HG03354 (cell line): ENCODE measurements at regions not wholly inside any gene's neighbourhood (a gene's known extent, or its start where the extent isn't known, plus 50 kb on each side); places are given as distances from the start of the nearest gene placed in this dataset.
"Not testable (repeated sequence)": the region's sequence is repeated elsewhere in the genome, so short reads cannot be mapped to it uniquely, and the experiment has no call there.

Source experiments
- ATAC-seq: cut with Tn5 transposase; IDR thresholded peaks from one replicate; pipeline ENCODE4 v1.9.1; 2021; ENCODE audit warnings: mild to moderate bottlenecking; ENCODE audit not compliant: unreplicated experiment, poor library complexity, severe bottlenecking

DNA sequence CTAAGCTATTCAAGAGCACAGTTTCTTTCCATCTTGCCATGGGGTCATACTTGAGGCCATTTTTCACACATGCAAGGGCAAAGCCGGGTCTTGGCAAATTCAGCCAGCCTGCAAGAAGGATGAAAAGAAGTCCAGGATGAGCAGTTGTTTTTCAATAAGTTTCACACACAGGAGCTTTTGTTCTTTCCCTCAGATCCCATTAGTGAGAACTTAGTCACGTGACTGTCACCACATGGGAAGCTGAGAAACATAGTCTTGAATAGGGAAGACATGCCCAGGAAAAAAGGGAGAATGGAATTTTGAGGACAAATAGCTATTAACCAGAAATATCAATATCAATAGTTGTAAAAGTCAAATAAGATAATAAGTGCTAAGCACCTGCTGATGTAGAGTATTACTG is 137.7 kb downstream of the AHR start:
- ATAC-seq = no peak

DNA sequence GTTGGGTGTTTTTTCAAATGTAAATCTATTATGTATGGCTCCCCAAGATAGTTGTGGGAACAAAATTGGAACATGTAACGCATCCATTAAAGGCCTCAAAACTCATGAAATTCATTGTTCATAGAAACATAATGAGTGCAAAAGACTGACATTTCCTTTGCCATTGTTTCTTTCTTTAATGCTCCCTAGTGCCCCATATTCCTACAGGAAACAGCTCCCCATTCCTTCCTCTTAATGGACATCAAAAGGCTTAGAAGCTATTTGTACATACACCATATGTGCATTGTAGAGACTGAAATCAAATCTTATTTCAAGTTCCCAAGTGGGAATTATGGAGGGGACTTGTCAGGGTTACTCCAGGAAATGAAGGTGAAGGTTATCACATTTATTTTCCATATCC is 139.1 kb downstream of the AHR start:
- ATAC-seq = no peak

DNA sequence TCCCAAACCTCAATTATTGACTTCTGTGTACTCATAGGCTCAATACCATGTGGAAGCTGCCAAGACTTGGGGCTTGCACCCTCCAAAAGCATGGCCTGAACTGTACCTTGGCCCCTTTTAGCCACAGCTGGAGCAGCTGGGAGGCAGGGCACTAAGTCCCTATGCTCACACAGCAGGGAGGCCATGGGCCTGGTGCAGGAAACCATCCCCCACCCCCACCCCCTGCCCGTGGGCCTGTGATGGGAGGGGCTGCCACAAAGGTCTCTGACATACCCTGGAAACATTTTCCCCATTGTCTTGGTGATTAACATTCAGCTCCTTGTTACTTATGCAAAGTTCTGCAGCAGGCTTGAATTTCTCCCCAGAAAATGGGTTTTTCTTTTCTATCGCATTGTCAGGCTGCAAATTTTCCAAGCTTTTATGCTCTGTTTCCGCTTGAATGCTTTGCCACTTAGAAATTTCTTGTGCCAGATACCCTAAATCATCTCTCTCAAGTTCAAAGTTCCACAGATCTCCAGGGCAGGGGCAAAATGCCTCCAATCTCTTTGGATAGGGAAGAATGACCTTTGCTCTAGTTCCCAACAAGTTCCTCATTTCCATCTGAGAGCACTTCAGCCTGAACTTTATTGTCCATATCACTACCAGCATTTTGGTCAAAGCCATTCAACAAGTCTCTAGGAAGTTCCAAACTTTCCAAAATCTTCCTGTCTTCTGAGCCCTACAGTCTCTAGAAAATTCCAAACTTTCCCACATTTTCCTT is 141.8 kb downstream of the AHR start:
- ATAC-seq = not testable (repeated sequence)

DNA sequence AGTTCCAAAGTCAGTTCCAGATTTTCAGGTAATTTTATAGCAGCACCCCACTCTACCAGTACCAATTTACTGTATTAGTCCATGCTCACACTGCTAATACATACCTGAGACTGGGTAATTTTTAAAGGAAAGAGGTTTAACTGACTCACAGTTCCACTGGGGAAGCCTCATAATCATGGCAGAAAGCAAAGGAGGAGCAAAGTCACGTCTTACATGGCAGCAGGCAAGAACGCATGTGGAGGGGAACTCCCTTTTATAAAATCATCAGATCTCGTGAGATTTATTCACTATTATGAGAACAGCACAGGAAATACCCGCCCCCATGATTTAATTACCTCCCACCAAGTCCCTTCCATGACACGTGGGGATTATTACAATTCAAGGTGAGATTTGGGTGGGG is 142.4 kb downstream of the AHR start:
- ATAC-seq = no peak

DNA sequence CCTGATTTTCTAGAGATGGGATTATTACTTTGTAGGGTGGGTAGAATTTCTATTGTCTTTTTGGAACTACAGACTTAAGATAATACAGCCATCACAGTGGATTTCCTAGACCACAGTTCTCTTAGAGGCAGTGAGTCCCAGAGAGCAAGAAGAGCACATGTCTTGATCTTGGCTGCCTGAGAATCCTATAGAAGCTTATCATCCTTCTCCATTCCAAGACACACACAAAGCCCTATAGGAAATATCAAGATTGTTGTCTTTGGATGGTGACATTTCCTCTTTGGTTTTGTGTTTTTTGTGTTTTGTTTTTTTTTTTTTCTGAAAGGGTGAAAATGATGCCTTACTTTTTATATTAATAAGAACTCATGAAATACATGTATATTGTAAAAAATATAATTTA is 143.1 kb downstream of the AHR start:
- ATAC-seq = no peak

DNA sequence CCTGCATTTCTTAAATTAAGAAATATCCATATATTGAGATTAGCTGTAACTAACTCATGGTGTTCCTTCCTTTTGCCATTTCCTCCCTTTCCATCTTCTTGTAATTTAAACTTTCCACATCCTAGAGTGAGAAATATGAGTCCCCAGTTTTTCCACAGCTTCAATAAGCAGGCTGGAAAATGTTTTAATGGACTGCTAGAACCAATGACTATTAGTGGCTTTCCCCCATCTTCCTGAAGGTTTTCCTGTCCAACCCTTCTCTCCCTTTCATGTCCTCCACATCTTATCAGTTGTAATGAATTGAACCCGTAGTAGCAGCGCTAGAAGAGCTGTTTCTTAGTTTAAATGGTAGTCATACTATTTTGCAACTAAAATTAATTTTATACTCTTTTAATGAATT is 145.7 kb downstream of the AHR start:
- no peak for ATAC-seq

DNA sequence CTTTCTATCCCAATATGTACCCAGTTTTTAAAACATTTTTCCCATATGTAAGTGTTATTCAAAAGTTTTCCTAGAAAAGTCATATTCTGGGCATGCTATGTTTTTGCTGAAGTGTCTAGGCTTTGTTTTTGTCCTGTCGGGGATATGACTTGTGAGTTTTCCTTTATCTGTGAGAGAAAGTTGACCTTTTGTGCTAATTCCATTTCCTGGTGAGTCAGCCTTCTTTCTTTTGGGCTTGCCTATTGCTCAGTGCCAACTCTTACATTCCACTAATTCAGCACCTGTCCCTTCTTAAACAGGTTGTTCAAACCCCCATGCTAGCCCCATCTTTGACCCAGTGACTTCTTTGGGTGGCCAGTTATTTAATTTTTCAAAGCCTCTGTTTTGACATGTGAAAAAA is 146.2 kb downstream of the AHR start:
- ATAC-seq = no peak

DNA sequence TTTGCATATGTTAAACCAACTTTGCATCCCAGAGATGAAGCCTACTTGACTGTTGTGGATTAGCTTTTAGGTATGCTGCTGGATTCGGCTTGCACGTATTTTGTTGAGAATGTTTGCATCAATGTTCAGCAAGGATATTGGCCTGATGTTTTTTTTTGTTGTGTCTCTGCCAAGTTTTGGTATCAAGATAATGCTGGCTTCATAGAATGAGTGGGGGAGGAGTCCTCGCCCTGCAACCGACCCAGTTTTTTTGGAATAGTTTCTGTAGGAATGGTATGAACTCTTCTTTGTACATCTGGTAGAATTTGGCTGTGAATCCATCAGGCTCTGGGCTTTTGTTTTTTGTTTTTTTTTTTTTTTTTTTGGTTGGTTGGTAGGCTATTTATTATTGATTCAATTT is 147.9 kb downstream of the AHR start:
- no peak for ATAC-seq

DNA sequence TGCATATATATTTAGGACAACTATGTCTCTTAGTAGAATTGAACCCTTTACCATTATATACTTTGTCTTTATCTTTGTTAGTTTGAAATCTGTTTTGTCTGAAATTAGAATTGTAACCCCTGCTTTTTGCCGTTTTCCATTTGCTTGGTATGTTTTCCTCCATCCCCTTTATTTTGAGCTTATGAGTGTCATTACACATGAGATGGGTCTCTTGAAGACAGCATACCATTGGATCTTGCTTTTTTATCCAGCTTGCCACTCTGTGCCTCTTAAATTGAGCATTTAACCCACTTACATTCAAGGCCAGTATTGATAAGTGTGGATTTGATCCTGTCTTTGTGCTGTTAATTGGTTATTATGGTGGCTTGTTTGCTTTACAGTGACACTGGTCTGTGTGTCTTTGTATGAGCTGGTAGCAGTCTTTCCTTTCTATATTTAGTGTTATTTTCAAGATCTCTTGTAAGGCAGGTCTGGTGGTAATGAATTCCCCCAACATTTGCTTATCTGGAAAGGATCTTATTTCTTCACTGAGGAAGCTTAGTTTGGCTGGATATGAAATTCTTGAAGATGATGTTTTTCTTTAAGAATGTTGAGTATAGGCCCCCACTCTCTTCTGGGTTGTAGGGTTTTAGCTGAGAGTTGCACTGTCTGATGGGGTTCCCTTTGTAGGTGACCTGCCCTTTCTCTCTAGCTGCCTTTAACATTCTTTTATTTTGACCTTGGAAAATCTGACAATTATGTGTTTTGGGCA is 149.5 kb downstream of the AHR start:
- ATAC-seq = no peak

DNA sequence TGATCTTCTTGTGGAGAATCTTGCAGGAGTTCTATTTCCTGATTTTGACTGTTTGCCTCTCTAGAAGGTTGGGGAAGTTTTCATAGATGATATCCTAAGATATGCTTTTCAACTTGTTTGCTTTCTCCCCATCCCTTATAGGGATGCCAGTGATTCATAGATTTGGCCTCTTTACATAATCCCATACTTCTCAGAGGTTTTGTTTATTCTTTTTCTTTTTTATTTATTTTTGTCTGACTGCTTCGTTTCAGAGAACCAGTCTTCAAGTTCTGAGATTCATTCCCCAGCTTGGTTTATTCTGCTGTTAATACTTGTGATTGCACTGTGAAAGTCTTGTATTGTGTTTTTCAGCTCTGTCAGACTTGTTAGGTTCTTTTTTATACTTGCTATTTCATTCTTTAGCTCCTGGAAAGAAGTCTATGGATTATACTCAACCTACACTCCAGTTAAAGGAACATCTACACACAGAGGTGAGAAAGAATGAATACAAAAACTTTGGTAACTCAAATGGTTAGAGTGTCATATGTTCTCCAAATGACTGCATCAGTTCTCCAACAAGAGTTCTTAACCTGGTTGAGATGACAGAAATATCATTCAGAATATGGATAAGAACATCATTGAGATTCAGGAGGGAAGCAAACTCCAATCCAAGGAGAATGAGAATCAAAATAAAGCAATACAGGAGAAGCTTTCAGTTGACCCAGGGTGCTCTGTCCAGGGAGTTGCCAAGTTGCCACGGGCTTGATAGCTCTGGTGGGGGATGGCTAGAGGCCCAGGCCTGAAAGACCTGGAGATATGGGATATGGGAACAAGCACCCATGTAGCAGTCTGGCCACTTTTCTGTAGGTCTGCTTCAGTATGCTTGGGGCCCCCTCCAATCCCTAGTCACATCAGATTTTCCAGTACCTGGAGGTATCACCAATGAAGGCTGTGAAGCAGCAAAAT is 150.3 kb downstream of the AHR start:
- no peak for ATAC-seq

DNA sequence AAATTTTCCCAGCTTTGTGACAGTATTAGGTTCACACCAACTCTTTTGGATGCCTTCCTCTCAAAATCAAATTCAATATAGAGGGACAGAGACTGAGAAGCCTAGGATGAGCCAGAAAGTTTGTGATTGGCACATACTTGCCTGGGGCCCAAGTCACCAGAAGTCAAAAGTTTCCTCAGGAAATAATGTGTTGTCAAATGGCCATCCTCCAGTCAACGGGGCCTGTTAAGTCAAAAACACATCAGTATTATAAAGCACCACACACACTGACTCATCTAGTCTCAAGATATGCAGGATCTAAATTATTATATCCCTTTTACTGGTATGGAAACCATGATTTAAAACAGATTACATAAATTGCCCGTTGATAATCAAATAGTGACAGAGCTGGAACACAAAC is 158.1 kb downstream of the AHR start:
- no peak for ATAC-seq

DNA sequence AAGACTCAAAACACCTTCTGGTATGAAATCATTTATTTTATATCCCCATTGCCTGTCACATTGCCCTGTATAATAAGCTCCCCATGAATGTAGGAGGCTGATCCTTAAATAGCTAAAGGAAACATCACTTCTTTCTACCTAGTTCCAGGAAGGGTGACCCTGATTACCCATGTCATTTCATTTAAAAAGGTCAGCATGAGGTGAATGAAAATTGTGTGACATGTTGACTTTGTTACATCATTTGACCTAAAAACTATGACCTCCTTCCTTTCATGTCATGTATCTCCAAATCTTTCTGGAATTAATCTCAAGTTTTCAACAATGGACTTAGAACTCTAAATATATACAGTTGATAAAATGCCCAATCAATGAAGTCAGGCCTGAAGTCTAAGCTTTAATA is 161.5 kb downstream of the AHR start:
- no peak for ATAC-seq

DNA sequence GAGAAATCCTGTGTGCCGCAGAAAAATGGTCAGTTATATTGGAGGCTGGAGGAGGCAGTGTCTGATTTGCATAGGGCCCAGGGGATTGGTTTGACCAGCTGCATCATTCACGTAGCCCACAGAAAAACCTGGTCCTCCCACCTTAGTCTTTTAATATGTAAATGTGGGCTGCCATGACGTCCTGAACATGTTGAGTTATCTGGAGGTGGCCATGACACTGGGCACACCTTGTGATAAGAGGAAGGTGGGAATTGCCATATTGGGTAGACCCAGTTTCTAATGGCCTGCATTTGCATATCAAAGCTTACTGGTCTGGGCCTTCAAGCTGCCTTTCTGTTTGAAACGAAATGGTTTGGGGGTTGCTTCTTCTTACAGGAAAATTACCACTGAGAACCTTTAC is 162.2 kb downstream of the AHR start:
- ATAC-seq = no peak

DNA sequence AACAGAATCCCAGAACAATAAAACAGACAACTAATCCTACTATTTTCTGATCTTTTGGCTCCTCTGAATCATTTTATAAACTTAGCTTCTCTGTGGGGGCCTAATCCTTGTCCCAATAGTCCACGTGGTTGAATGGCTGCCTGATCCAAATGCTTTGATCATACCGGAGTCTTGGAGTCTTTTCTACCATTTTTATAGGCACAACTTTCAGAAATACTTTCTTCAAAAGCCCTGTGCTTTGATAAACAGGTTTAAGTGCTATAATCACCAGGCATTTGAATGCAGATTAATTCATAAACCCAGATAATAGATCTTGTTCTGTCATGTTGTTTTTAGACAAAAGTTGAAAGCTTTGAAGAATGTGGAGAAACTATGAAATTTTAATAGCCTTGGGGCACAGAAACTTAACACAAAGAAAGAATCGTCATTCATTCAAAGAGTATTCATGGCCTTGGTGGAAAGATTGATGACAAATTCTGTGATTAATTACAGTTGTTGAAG is 163.7 kb downstream of the AHR start:
- ATAC-seq = no peak

DNA sequence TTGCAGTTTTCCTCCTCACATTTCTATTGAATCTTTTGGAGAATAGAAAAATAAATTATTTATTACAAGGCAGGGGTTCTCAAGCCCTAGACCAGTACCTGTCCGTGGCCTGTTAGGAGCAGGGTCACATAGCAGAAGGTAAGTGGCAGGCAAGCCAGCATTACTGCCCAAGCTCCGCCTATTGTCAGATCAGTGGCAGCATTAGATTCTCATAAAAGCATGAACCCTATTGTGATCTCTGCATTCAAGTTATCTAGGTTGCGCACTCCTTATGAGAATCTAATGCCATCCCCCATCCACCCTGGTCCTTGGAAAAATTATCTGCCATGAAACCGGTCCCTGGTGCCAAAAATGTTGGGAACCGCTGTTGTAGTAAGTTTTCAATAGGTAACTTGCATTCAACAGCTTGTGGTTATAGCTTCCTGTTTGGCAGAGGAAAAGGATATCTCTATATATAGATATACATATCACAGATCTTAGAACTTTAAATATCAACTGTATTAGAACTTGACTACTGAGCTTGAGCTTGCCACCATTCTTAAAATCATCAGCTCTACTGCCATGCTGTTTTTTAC is 165.1 kb downstream of the AHR start:
- ATAC-seq = no peak

DNA sequence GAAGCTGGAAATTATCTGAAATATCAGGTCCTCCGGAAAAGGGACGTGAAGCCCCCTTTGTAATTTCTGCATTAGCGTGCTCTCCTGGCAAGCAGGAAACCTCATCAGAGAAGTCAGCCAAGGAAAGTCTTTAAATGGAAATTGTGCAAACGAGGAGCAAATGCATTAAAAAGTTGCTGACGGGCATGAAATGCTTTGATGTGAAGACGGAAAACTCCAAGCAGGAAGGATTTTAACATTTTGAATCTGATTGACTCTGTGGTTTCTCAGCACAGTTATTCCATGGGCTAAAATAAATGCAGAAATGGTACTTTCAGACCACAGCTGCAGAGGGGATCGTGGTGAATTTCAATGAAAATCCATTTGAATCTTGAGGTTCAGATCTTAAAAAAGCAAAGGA is 167.8 kb downstream of the AHR start:
- ATAC-seq = no peak

DNA sequence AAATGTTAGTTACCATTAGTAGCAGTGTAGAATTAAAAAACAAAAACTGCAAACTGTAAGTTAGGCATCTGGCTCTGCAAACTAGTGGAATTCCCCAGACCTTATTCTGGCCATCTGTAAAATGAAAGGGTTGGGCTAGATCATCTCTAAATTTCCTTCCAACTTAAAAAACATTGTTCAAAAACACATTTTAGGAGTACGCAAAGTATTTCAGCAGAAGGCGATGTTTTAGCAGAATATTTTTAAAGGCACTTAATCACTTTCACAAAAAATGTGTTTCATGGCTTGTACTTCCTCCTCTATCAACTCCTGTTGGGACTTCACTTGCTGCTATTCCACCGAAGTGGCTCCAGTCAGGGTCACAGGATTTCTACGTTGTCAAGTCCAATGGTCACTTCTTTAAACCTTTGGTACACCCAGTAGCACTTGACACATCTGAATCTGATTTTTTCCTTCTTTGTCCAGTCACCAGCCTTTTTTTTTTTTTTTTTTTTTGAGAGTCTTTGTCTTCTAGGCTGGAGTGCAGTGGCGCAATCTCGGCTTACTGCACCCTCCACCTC is 169.0 kb downstream of the AHR start:
- no peak for ATAC-seq

DNA sequence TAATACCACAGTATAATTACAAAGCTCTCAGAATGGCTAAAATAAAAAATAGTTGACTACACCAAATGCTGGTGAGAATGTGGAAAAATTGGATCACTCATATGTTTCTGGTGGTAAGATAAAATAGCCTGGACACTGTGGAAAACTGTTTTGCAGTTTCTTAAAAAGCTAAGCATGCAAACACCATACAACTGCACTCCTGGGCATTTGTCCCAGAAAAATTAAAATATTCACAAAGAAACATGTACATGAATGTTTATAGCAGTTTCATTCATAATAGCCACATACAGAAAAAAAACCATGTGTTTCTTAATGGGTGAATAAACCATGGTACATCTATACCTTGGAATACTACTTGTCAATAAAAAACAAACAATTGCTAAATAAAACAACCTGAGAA is 172.9 kb downstream of the AHR start:
- ATAC-seq = no peak

DNA sequence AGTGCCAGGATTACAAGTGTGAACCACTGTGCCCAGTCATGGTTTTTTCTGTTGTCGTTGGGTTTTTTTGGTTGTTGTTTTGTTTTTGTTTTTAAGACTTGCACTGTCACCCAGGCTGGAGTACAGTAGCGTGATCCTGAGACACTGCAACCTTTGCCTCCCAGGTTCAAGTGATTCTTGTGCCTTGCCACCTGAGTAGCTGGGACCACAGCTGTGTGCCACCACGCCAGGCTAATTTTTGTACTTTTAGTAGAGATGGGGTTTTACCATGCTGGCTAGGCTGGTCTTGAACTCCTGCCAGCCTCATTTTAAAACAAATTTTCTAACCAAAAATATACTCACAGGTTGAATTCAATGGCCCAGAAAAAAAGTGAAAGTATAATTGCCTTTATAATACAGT is 174.1 kb downstream of the AHR start:
- ATAC-seq = peak; percentile 32

DNA sequence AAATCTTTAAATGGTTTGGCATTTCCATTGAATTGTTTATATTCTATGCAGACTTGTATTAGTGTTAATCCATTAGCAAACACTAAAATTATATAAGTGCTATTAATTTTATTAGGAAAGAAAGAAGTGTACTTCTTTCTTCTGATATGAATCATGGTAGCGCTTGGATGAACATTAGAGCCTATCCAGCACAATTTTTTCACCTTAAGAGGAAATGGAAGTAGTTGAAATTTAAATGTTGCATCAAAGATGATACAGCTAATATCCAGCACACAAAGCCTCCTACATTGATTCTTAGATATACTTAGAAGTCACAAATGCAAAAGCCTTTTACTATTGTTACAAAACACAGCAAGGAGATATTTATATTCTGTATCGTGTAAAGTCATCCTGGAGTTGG is 174.5 kb downstream of the AHR start:
- ATAC-seq = peak; percentile 35
